ENCODE measurements at regions not wholly inside any gene's neighbourhood (a gene's known extent, or its start where the extent isn't known, plus 50 kb on each side); places are given as distances from the start of the nearest gene placed in this dataset.

DNA sequence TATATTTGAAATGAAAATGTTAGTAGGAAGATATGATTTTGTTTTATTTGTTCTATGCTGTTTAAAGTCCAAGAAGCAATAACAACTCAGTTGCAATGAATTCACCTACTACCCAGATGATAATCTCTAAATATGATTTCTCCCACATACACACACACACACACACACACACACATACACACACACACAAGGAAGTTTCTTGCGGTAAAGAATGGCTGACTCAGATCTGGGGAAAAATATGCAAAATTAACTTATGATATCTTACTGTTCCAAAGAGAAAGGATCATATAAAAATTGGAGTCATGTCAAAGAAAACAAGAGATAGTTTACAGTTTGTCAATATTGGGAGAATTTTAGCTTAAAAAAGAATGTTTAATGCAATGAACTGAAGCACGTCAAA lies 456.7 kb downstream of the SLC16A7 start:
- Histone ChIP-seq H3K27me3 (ENCODE audit: insufficient read depth, low read length, poor library complexity, severe bottlenecking) (no peaks in the 10 kb centered on the region), H3K4me2 (ENCODE audit: low read depth, low read length, poor library complexity, severe bottlenecking) (no peak overlapping the region), H3K4me1 (ENCODE audit: insufficient read depth, low read length, poor library complexity, severe bottlenecking) (no peaks in the 10 kb centered on the region), H3K79me2 (ENCODE audit: insufficient read depth, low read length) (no peaks in the 10 kb centered on the region), H3K9me3 (ENCODE audit: insufficient read depth, low read depth, low read length) (no peaks in the 10 kb centered on the region), H3K36me3 (ENCODE audit: insufficient read depth, low read length) (no peaks in the 10 kb centered on the region), H2AFZ (ENCODE audit: low read length) (no peak overlapping the region), H4K20me1 (ENCODE audit: insufficient read depth, low read length, poor library complexity, severe bottlenecking) (no peaks in the 10 kb centered on the region), H3F3A (ENCODE audit: low read depth) (no peaks in the 10 kb centered on the region), H3K9me2 (replicated peaks; ENCODE audit: low read depth, low read length) (no peaks in the 10 kb centered on the region; the same call in 1 of the 2 replicates), H3K4me3 (ENCODE audit: low read length, poor library complexity, severe bottlenecking) (no peak overlapping the region), H3K9ac (ENCODE audit: low read depth, low read length, poor library complexity, severe bottlenecking) (no peak overlapping the region)
- no peak for TF ChIP-seq EZH2phosphoT487 (IDR thresholded peaks at IDR 0.05; ENCODE audit: borderline replicate concordance)
- TF ChIP-seq, protein P1, sequence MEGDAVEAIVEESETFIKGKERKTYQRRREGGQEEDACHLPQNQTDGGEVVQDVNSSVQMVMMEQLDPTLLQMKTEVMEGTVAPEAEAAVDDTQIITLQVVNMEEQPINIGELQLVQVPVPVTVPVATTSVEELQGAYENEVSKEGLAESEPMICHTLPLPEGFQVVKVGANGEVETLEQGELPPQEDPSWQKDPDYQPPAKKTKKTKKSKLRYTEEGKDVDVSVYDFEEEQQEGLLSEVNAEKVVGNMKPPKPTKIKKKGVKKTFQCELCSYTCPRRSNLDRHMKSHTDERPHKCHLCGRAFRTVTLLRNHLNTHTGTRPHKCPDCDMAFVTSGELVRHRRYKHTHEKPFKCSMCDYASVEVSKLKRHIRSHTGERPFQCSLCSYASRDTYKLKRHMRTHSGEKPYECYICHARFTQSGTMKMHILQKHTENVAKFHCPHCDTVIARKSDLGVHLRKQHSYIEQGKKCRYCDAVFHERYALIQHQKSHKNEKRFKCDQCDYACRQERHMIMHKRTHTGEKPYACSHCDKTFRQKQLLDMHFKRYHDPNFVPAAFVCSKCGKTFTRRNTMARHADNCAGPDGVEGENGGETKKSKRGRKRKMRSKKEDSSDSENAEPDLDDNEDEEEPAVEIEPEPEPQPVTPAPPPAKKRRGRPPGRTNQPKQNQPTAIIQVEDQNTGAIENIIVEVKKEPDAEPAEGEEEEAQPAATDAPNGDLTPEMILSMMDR (conservative IDR thresholded peaks at IDR 0.05; ENCODE audit: low read length): no peak

DNA sequence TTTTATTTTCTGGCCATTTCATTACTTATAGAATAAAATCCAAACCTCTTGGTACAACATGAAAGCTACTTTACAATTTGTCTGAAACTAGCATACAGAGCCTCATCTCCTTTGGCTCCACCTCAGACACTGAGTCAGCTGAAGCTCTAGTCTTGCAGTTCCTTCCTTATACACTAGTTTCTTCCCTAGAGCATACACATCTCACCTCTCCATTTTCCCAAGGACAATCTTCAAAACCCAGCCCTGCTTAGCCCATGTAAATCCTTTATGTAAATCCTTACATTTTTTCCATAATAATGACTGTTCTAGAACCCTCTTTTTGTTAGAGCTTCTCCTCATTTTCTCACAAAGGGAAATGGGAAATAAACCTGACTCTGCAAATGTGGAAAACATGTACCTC lies 463.4 kb downstream of the SLC16A7 start:
- Histone ChIP-seq H3K36me3 (ENCODE audit: insufficient read depth, low read length) (no peaks in the 10 kb centered on the region), H3K27me3 (ENCODE audit: insufficient read depth, low read length, poor library complexity, severe bottlenecking) (no peaks in the 10 kb centered on the region), H2AFZ (ENCODE audit: low read length) (no peak overlapping the region), H3K9me3 (ENCODE audit: insufficient read depth, low read depth, low read length) (no peaks in the 10 kb centered on the region), H3F3A (ENCODE audit: low read depth) (no peaks in the 10 kb centered on the region), H3K4me2 (ENCODE audit: low read depth, low read length, poor library complexity, severe bottlenecking) (no peak overlapping the region), H4K20me1 (ENCODE audit: insufficient read depth, low read length, poor library complexity, severe bottlenecking) (no peaks in the 10 kb centered on the region), H3K9me2 (replicated peaks; ENCODE audit: low read depth, low read length) (no peaks in the 10 kb centered on the region), H3K4me3 (ENCODE audit: low read length, poor library complexity, severe bottlenecking) (no peak overlapping the region), H3K4me1 (ENCODE audit: insufficient read depth, low read length, poor library complexity, severe bottlenecking) (no peaks in the 10 kb centered on the region), H3K79me2 (ENCODE audit: insufficient read depth, low read length) (no peaks in the 10 kb centered on the region), H3K9ac (ENCODE audit: low read depth, low read length, poor library complexity, severe bottlenecking) (no peak overlapping the region)
- no peak for TF ChIP-seq EZH2phosphoT487 (IDR thresholded peaks at IDR 0.05; ENCODE audit: borderline replicate concordance)
- TF ChIP-seq, protein P1 (conservative IDR thresholded peaks at IDR 0.05; ENCODE audit: low read length): no peak

DNA sequence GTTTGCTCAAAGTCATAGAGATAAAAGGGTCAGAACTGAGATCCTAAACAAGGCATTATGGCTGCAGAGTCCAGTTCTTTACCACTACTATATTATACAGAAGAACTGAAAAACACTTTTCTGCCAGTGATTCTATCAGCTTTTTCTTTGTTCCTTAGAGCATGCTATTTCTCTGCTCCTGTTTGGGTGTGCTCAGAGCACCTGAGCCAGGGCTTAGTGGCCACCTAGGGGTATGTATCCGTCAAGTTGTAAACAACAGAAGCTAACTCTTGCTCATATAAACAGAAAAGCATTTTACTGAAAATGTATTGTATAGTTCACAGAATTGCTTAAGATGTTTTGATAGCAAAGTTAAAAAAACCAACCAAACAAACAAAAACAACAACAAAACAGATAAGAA lies 470.8 kb downstream of the SLC16A7 start:
- H3K79me2 ChIP-seq (ENCODE audit: insufficient read depth, low read length): no peaks in the 10 kb centered on the region
- TF ChIP-seq EZH2phosphoT487 (IDR thresholded peaks at IDR 0.05; ENCODE audit: borderline replicate concordance): no peak
- TF ChIP-seq, protein P1 (conservative IDR thresholded peaks at IDR 0.05; ENCODE audit: low read length): no peak
- H3K36me3 ChIP-seq (ENCODE audit: insufficient read depth, low read length): no peaks in the 10 kb centered on the region

More for the DNA sequence above, 470.8 kb downstream of the SLC16A7 start:
- H3K9me2 ChIP-seq (replicated peaks; ENCODE audit: low read depth, low read length): no peaks in the 10 kb centered on the region
- H3K9ac ChIP-seq (ENCODE audit: low read depth, low read length, poor library complexity, severe bottlenecking): no peak overlapping the region
- no peak overlapping the region for H3K4me2 ChIP-seq (ENCODE audit: low read depth, low read length, poor library complexity, severe bottlenecking)
- peaks cover 5% of the 10 kb centered on the region for H3K4me1 ChIP-seq (ENCODE audit: insufficient read depth, low read length, poor library complexity, severe bottlenecking)
- H4K20me1 ChIP-seq (ENCODE audit: insufficient read depth, low read length, poor library complexity, severe bottlenecking): no peaks in the 10 kb centered on the region
- H3F3A ChIP-seq (ENCODE audit: low read depth): no peaks in the 10 kb centered on the region
- H3K4me3 ChIP-seq (ENCODE audit: low read length, poor library complexity, severe bottlenecking): no peak overlapping the region
- H3K9me3 ChIP-seq (ENCODE audit: insufficient read depth, low read depth, low read length): no peaks in the 10 kb centered on the region
- no peak overlapping the region for H2AFZ ChIP-seq (ENCODE audit: low read length)
- H3K27me3 ChIP-seq (ENCODE audit: insufficient read depth, low read length, poor library complexity, severe bottlenecking): no peaks in the 10 kb centered on the region

Measured in Loucy (cell line).